ENCODE measurements at regions not wholly inside any gene's neighbourhood (a gene's known extent, or its start where the extent isn't known, plus 50 kb on each side); places are given as distances from the start of the nearest gene placed in this dataset.

GRCh38 chr3:152199102-152199840, 69.5 kb upstream of the MBNL1 start:
- WGBS, result 80% methylated on average over 3 of the region's 3 CpGs
- no peak overlapping the region for H3K4me3 ChIP-seq (ENCODE audit: low read depth in 1 of 3, low read length in 3 of 3)
- no peaks in the 10 kb centered on the region for H3K9me3 ChIP-seq (ENCODE audit: control insufficient read depth in 4 of 4, low read length in 3 of 4)
- TF ChIP-seq HNF4A (conservative IDR thresholded peaks at IDR 0.05) (no peak), HNF4G (IDR thresholded peaks at IDR 0.05) (no peak), JUND (IDR thresholded peaks at IDR 0.05) (no peak), TAF1 (conservative IDR thresholded peaks at IDR 0.05) (no peak), YY1 (IDR thresholded peaks at IDR 0.05) (no peak), SP1 (IDR thresholded peaks at IDR 0.05) (no peak), NR2F2 (IDR thresholded peaks at IDR 0.05) (no peak), EGR1 (IDR thresholded peaks at IDR 0.05; ENCODE audit: low read depth in 2 of 2) (no peak), RAD21 (IDR thresholded peaks at IDR 0.05) (no peak), GABPA (IDR thresholded peaks at IDR 0.05 in 1 of 2, conservative IDR thresholded peaks at IDR 0.05 in 1 of 2) (no peak)
- TF ChIP-seq, protein P1, sequence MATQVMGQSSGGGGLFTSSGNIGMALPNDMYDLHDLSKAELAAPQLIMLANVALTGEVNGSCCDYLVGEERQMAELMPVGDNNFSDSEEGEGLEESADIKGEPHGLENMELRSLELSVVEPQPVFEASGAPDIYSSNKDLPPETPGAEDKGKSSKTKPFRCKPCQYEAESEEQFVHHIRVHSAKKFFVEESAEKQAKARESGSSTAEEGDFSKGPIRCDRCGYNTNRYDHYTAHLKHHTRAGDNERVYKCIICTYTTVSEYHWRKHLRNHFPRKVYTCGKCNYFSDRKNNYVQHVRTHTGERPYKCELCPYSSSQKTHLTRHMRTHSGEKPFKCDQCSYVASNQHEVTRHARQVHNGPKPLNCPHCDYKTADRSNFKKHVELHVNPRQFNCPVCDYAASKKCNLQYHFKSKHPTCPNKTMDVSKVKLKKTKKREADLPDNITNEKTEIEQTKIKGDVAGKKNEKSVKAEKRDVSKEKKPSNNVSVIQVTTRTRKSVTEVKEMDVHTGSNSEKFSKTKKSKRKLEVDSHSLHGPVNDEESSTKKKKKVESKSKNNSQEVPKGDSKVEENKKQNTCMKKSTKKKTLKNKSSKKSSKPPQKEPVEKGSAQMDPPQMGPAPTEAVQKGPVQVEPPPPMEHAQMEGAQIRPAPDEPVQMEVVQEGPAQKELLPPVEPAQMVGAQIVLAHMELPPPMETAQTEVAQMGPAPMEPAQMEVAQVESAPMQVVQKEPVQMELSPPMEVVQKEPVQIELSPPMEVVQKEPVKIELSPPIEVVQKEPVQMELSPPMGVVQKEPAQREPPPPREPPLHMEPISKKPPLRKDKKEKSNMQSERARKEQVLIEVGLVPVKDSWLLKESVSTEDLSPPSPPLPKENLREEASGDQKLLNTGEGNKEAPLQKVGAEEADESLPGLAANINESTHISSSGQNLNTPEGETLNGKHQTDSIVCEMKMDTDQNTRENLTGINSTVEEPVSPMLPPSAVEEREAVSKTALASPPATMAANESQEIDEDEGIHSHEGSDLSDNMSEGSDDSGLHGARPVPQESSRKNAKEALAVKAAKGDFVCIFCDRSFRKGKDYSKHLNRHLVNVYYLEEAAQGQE (IDR thresholded peaks at IDR 0.05), result no peak
- TF ChIP-seq, protein P2, sequence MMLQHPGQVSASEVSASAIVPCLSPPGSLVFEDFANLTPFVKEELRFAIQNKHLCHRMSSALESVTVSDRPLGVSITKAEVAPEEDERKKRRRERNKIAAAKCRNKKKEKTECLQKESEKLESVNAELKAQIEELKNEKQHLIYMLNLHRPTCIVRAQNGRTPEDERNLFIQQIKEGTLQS (IDR thresholded peaks at IDR 0.05), result no peak
- no peaks in the 10 kb centered on the region for H3K36me3 ChIP-seq (ENCODE audit: control insufficient read depth in 4 of 4, insufficient read depth in 3 of 4, low read depth in 1 of 4, low read length in 3 of 4)
- H3K27ac ChIP-seq (ENCODE audit: low read depth in 1 of 2, low read length in 2 of 2), result peak overlapping the region in 1 of 2 donors; percentile 41
- peaks cover 0 to 10% (median 5%) of the 10 kb centered on the region in 4 donors for H3K4me1 ChIP-seq (ENCODE audit: control insufficient read depth in 4 of 4, insufficient read depth in 4 of 4, low read length in 3 of 4)
- peak overlapping the region in 1 of 2 donors; percentile 65 for H3K9ac ChIP-seq (ENCODE audit: low read depth in 1 of 2, low read length in 2 of 2)
- H3K27me3 ChIP-seq (ENCODE audit: control insufficient read depth in 4 of 4, insufficient read depth in 4 of 4, low read length in 3 of 4), result no peaks in the 10 kb centered on the region
- DNase-seq (ENCODE audit: low spot score), result no peak

GRCh38 chr3:152200476-152201420, 68.0 kb upstream of the MBNL1 start:
- WGBS, result 64% methylated on average over 3 of the region's 3 CpGs
- H3K27me3 ChIP-seq (ENCODE audit: control insufficient read depth in 4 of 4, insufficient read depth in 4 of 4, low read length in 3 of 4), result no peaks in the 10 kb centered on the region
- H3K4me1 ChIP-seq (ENCODE audit: control insufficient read depth in 4 of 4, insufficient read depth in 4 of 4, low read length in 3 of 4), result peaks cover 0 to 10% (median 5%) of the 10 kb centered on the region in 4 donors
- H3K27ac ChIP-seq (ENCODE audit: low read depth in 1 of 2, low read length in 2 of 2), result peak overlapping the region in 1 of 2 donors; percentile 6
- H3K9me3 ChIP-seq (ENCODE audit: control insufficient read depth in 4 of 4, low read length in 3 of 4), result no peaks in the 10 kb centered on the region
- H3K4me3 ChIP-seq (ENCODE audit: low read depth in 1 of 3, low read length in 3 of 3), result no peak overlapping the region
- peak overlapping the region in 1 of 2 donors; percentile 80 for H3K9ac ChIP-seq (ENCODE audit: low read depth in 1 of 2, low read length in 2 of 2)
- DNase-seq (ENCODE audit: low spot score), result no peak
- no peaks in the 10 kb centered on the region for H3K36me3 ChIP-seq (ENCODE audit: control insufficient read depth in 4 of 4, insufficient read depth in 3 of 4, low read depth in 1 of 4, low read length in 3 of 4)
- no peak for TF ChIP-seq NR2F2 (IDR thresholded peaks at IDR 0.05)
- no peak for TF ChIP-seq YY1 (IDR thresholded peaks at IDR 0.05)
- TF ChIP-seq, protein P3, sequence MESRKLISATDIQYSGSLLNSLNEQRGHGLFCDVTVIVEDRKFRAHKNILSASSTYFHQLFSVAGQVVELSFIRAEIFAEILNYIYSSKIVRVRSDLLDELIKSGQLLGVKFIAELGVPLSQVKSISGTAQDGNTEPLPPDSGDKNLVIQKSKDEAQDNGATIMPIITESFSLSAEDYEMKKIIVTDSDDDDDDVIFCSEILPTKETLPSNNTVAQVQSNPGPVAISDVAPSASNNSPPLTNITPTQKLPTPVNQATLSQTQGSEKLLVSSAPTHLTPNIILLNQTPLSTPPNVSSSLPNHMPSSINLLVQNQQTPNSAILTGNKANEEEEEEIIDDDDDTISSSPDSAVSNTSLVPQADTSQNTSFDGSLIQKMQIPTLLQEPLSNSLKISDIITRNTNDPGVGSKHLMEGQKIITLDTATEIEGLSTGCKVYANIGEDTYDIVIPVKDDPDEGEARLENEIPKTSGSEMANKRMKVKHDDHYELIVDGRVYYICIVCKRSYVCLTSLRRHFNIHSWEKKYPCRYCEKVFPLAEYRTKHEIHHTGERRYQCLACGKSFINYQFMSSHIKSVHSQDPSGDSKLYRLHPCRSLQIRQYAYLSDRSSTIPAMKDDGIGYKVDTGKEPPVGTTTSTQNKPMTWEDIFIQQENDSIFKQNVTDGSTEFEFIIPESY (IDR thresholded peaks at IDR 0.05), result no peak
- TF ChIP-seq RXRA (IDR thresholded peaks at IDR 0.05), result no peak
- no peak for TF ChIP-seq HNF4A (conservative IDR thresholded peaks at IDR 0.05)
- TF ChIP-seq TAF1 (conservative IDR thresholded peaks at IDR 0.05), result no peak
- TF ChIP-seq CTCF (IDR thresholded peaks at IDR 0.05; ENCODE audit: low read depth, low read length, missing input control), result no peak
- no peak for TF ChIP-seq HNF4G (IDR thresholded peaks at IDR 0.05)
- no peak for TF ChIP-seq GABPA (IDR thresholded peaks at IDR 0.05 in 1 of 2, conservative IDR thresholded peaks at IDR 0.05 in 1 of 2)
- TF ChIP-seq, protein P1 (IDR thresholded peaks at IDR 0.05), result no peak
- no peak for TF ChIP-seq RAD21 (IDR thresholded peaks at IDR 0.05)
- TF ChIP-seq SP1 (IDR thresholded peaks at IDR 0.05), result no peak
- no peak for TF ChIP-seq FOXA2 (IDR thresholded peaks at IDR 0.05)
- no peak for TF ChIP-seq FOXA1 (IDR thresholded peaks at IDR 0.05)
